H9 (cell line): ENCODE measurements at regions not wholly inside any gene's neighbourhood (a gene's known extent, or its start where the extent isn't known, plus 50 kb on each side); places are given as distances from the start of the nearest gene placed in this dataset.

ENCODE experiments used
- DNase-seq: peaks from one replicate; pipeline ENCODE4 v3.0.0-alpha.2; 2017
- H2AFZ ChIP-seq: one replicate; pipeline ENCODE4 v1.6.1; 2013; ENCODE audit warnings: mild to moderate bottlenecking, low read length, control low read depth, moderate library complexity
- H2AK5ac ChIP-seq: 2 replicates; pipeline ENCODE4 v1.6.1; 2013; ENCODE audit warnings: low read length, control low read depth, mixed read lengths; ENCODE audit not compliant: insufficient read length
- H2BK120ac ChIP-seq: one replicate; pipeline ENCODE4 v1.6.1; 2013; ENCODE audit warnings: low read depth, mild to moderate bottlenecking, low read length, control low read depth, inconsistent platforms; ENCODE audit not compliant: poor library complexity, severe bottlenecking
- H2BK12ac ChIP-seq: 2 replicates; pipeline ENCODE4 v1.6.1; 2013; ENCODE audit warnings: low read length, control low read depth, mixed read lengths, low read depth; ENCODE audit not compliant: insufficient read length
- H2BK15ac ChIP-seq: 2 replicates; pipeline ENCODE4 v1.6.1; 2013; ENCODE audit warnings: low read depth, low read length, control low read depth
- H2BK20ac ChIP-seq: one replicate; pipeline ENCODE4 v1.6.1; 2013; ENCODE audit warnings: low read depth, mild to moderate bottlenecking, low read length, control low read depth, inconsistent platforms; ENCODE audit not compliant: poor library complexity, severe bottlenecking
- H2BK5ac ChIP-seq: 2 replicates; pipeline ENCODE4 v1.6.1; 2013; ENCODE audit warnings: low read length, control low read depth, mixed read lengths; ENCODE audit not compliant: insufficient read length
- H3K14ac ChIP-seq: 2 replicates; pipeline ENCODE4 v1.6.1; 2013; ENCODE audit warnings: low read length, control low read depth; ENCODE audit not compliant: insufficient read depth
- H3K18ac ChIP-seq: 2 replicates; pipeline ENCODE4 v1.6.1; 2013; ENCODE audit warnings: low read depth, mild to moderate bottlenecking, mixed read lengths, low read length, control low read depth; ENCODE audit not compliant: insufficient read length
- H3K23ac ChIP-seq: 2 replicates; pipeline ENCODE4 v1.6.1; 2013; ENCODE audit warnings: low read length, control low read depth, mixed read lengths, low read depth; ENCODE audit not compliant: insufficient read length
- H3K23me2 ChIP-seq: 2 replicates; pipeline ENCODE4 v1.6.1; 2013; ENCODE audit warnings: low read depth, mild to moderate bottlenecking, mixed read lengths, low read length, control low read depth; ENCODE audit not compliant: insufficient read length, poor library complexity, severe bottlenecking
- H3K27ac ChIP-seq: 2 replicates; pipeline ENCODE4 v1.5.1; 2013; ENCODE audit warnings: low read length, control low read depth, mixed read lengths, low read depth; ENCODE audit not compliant: insufficient read length
- H3K27me3 ChIP-seq: 2 replicates; pipeline ENCODE4 v1.6.1; 2013; ENCODE audit warnings: low read length, control low read depth, inconsistent platforms; ENCODE audit not compliant: insufficient read depth
- H3K4ac ChIP-seq: 2 replicates; pipeline ENCODE4 v1.6.1; 2013; ENCODE audit warnings: low read depth, mild to moderate bottlenecking, control low read depth, inconsistent platforms, low read length, moderate library complexity
- H3K4me1 ChIP-seq: 2 replicates; pipeline ENCODE4 v1.6.1; 2013; ENCODE audit warnings: low read length, control low read depth, inconsistent platforms; ENCODE audit not compliant: insufficient read depth
- H3K4me2 ChIP-seq: 2 replicates; pipeline ENCODE4 v1.6.1; 2013; ENCODE audit warnings: low read length, control low read depth, mixed read lengths; ENCODE audit not compliant: insufficient read length, insufficient read depth
- H3K56ac ChIP-seq: 2 replicates; pipeline ENCODE4 v1.6.1; 2013; ENCODE audit warnings: low read depth, mild to moderate bottlenecking, mixed read lengths, low read length, control low read depth; ENCODE audit not compliant: insufficient read length
- H3K79me1 ChIP-seq: 2 replicates; pipeline ENCODE4 v1.6.1; 2013; ENCODE audit warnings: low read depth, mild to moderate bottlenecking, moderate library complexity, low read length, control low read depth, inconsistent platforms; ENCODE audit not compliant: insufficient read depth, poor library complexity, severe bottlenecking
- H3K79me2 ChIP-seq: 2 replicates; pipeline ENCODE4 v1.6.1; 2013; ENCODE audit warnings: low read length, control low read depth, inconsistent platforms; ENCODE audit not compliant: insufficient read depth
- H3K9ac ChIP-seq: 2 replicates; pipeline ENCODE4 v1.6.1; 2013; ENCODE audit warnings: low read length, control low read depth, mixed read lengths; ENCODE audit not compliant: insufficient read length; ENCODE audit errors: extremely low read depth
- H3K9me3 ChIP-seq: one replicate; pipeline ENCODE4 v1.6.1; 2013; ENCODE audit warnings: low read depth, low read length, inconsistent platforms; ENCODE audit not compliant: control insufficient read depth
- H3T11ph ChIP-seq: one replicate; pipeline ENCODE4 v1.6.1; 2013; ENCODE audit warnings: mild to moderate bottlenecking, low read length, control low read depth, inconsistent platforms
- H4K20me1 ChIP-seq: one replicate; pipeline ENCODE4 v1.6.1; 2013; ENCODE audit not compliant: control insufficient read depth, insufficient read length, insufficient read depth
- H4K5ac ChIP-seq: 2 replicates; pipeline ENCODE4 v1.6.1; 2013; ENCODE audit warnings: low read depth, mild to moderate bottlenecking, mixed read lengths, low read length, control low read depth; ENCODE audit not compliant: insufficient read length
- H4K8ac ChIP-seq: replicated peaks from 2 replicates; pipeline ENCODE4 v1.6.1; 2013; ENCODE audit warnings: low read length, control low read depth, mixed read lengths, low read depth; ENCODE audit not compliant: insufficient read length
- H4K91ac ChIP-seq: 2 replicates; pipeline ENCODE4 v1.6.1; 2013; ENCODE audit warnings: low read depth, mild to moderate bottlenecking, moderate library complexity, mixed read lengths, low read length, control low read depth; ENCODE audit not compliant: insufficient read length
- H3K27ac Mint-ChIP-seq, 3 experiments: 2 replicates in 2 of 3; 3 replicates in 1 of 3; pipeline ENCODE4 v1.8.0; 2020 to 2021; ENCODE audit warnings: mixed read lengths in 3 of 3, mild to moderate bottlenecking in 1 of 3, moderate library complexity in 1 of 3
- H3K27me3 Mint-ChIP-seq: 2 replicates; pipeline ENCODE4 v1.8.0; 2021; ENCODE audit warnings: low read depth, mild to moderate bottlenecking, moderate library complexity, mixed read lengths
- H3K36me3 Mint-ChIP-seq, 3 experiments: 2 replicates in 2 of 3; 3 replicates in 1 of 3; pipeline ENCODE4 v1.8.0; 2020 to 2021; ENCODE audit warnings: low read depth in 3 of 3, mixed read lengths in 3 of 3; ENCODE audit not compliant: insufficient read depth in 1 of 3
- H3K4me1 Mint-ChIP-seq, 2 experiments: 2 replicates each; pipeline ENCODE4 v1.8.0; 2020; ENCODE audit warnings: mixed read lengths in 2 of 2
- H3K4me3 Mint-ChIP-seq, 2 experiments: 2 replicates in 1 of 2; 3 replicates in 1 of 2; pipeline ENCODE4 v1.8.0; 2020 to 2021; ENCODE audit warnings: mild to moderate bottlenecking in 2 of 2, mixed read lengths in 2 of 2, moderate library complexity in 1 of 2
- H3K9me3 Mint-ChIP-seq, 2 experiments: 2 replicates in 1 of 2; 3 replicates in 1 of 2; pipeline ENCODE4 v1.8.0; 2020; ENCODE audit warnings: mild to moderate bottlenecking in 2 of 2, mixed read lengths in 2 of 2, moderate library complexity in 1 of 2
- WGBS: extraction: QIAGEN DNeasy Blood & Tissue Kit; methylation state at CpG from one replicate; pipeline ENCODE4 v1.1.7; 2013; ENCODE audit warnings: missing lambda C conversion rate, low lambda C conversion rate, mixed read lengths; ENCODE audit not compliant: insufficient read length; ENCODE audit errors: extremely low coverage; 5-methylcytosine and 5-hydroxymethylcytosine counted together
- TF ChIP-seq, protein P1 (sequence below): fragments of 200-600 bp; sonication (generic); conservative IDR thresholded peaks from 3 replicates; pipeline ENCODE4 v1.8.0; 2021; ENCODE audit warnings: antibody characterized with exemption, mild to moderate bottlenecking

DNA sequence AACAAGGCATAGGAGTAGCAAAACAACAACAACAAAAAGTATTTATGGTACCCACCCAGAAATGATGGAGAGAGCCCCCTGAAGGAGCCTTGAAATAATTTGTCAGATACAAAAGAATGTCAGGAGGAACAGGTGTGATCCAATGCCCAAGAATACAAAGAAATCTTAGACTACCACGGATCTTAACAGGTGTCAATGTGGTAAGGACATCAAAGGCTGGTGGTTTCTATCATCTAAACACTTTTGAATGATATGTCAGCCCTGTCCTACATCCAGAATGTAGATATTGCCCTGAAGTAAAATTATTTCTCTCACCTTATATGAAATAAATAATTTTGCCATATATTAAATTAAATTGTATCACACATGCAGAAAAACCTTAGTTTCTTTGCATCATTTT lies 386.4 kb upstream of the ANO5 start:
- no peak overlapping the region for H3T11ph ChIP-seq
- no peak overlapping the region for H3K4ac ChIP-seq
- peaks cover 6 to 10% (median 7%) of the 10 kb centered on the region in 3 experiments for H3K36me3 Mint-ChIP-seq
- H2BK12ac ChIP-seq, result no peak overlapping the region
- H3K14ac ChIP-seq, result no peak overlapping the region
- H3K27ac Mint-ChIP-seq, result no peak overlapping the region
- no peak overlapping the region for H3K9ac ChIP-seq
- H3K4me1 Mint-ChIP-seq, result peaks cover 4% of the 10 kb centered on the region in 2 experiments; a peak in 3 of 4 replicates
- no peak overlapping the region for H2BK5ac ChIP-seq
- no peak overlapping the region for H2AK5ac ChIP-seq
- no peaks in the 10 kb centered on the region for H3K23me2 ChIP-seq
- no peaks in the 10 kb centered on the region for H4K20me1 ChIP-seq
- H2BK15ac ChIP-seq, result no peak overlapping the region
- no peaks in the 10 kb centered on the region for H3K27me3 Mint-ChIP-seq
- H3K9me3 ChIP-seq, result no peaks in the 10 kb centered on the region
- no peak overlapping the region for H3K56ac ChIP-seq
- no peak overlapping the region for H3K4me2 ChIP-seq
- H2BK20ac ChIP-seq, result no peak overlapping the region
- no peak overlapping the region for H2AFZ ChIP-seq
- WGBS, result no CpG with 5 or more reads among the region's 1 CpG
- no peaks in the 10 kb centered on the region for H3K4me1 ChIP-seq
- H3K4me3 Mint-ChIP-seq, result no peak overlapping the region
- no peak overlapping the region for H3K27ac ChIP-seq
- no peak for DNase-seq
- no peak overlapping the region for H4K8ac ChIP-seq
- H2BK120ac ChIP-seq, result no peak overlapping the region
- H4K5ac ChIP-seq, result no peak overlapping the region
- no peak overlapping the region for H3K18ac ChIP-seq
- H3K79me2 ChIP-seq, result no peaks in the 10 kb centered on the region
- no peak overlapping the region for H3K23ac ChIP-seq
- H3K27me3 ChIP-seq, result no peaks in the 10 kb centered on the region
- H4K91ac ChIP-seq, result no peak overlapping the region
- TF ChIP-seq, protein P1, sequence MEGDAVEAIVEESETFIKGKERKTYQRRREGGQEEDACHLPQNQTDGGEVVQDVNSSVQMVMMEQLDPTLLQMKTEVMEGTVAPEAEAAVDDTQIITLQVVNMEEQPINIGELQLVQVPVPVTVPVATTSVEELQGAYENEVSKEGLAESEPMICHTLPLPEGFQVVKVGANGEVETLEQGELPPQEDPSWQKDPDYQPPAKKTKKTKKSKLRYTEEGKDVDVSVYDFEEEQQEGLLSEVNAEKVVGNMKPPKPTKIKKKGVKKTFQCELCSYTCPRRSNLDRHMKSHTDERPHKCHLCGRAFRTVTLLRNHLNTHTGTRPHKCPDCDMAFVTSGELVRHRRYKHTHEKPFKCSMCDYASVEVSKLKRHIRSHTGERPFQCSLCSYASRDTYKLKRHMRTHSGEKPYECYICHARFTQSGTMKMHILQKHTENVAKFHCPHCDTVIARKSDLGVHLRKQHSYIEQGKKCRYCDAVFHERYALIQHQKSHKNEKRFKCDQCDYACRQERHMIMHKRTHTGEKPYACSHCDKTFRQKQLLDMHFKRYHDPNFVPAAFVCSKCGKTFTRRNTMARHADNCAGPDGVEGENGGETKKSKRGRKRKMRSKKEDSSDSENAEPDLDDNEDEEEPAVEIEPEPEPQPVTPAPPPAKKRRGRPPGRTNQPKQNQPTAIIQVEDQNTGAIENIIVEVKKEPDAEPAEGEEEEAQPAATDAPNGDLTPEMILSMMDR, result no peak
- H3K9me3 Mint-ChIP-seq, result peaks cover 16 to 19% of the 10 kb centered on the region in 2 experiments
- no peaks in the 10 kb centered on the region for H3K79me1 ChIP-seq
